CD14-positive monocyte (primary cell): ENCODE measurements at regions not wholly inside any gene's neighbourhood (a gene's known extent, or its start where the extent isn't known, plus 50 kb on each side); places are given as distances from the start of the nearest gene placed in this dataset.

Experiments used
- DNase-seq, 3 donors: peaks; one replicate each; pipeline ENCODE4 v3.0.0-alpha.2; 2011 to 2022
- H2AFZ ChIP-seq: 2 replicates; pipeline ENCODE4 v1.6.0; 2012; ENCODE audit warnings: mild to moderate bottlenecking, low read depth, low read length, inconsistent platforms; ENCODE audit not compliant: insufficient read depth, poor library complexity, severe bottlenecking
- H3K27ac ChIP-seq, 2 donors: 1 replicate in 1 of 2; 2 replicates in 1 of 2; pipeline ENCODE4 v1.5.1; 2012 to 2013; ENCODE audit warnings: low read length in 2 of 2, control low read depth in 1 of 2, inconsistent platforms in 1 of 2, low read depth in 1 of 2, mild to moderate bottlenecking in 1 of 2
- H3K27me3 ChIP-seq, 2 donors: one replicate each; pipeline versions ENCODE4 v1.6.0 to v1.6.1; 2011 to 2013; ENCODE audit warnings: low read length in 2 of 2; ENCODE audit not compliant: control insufficient read depth in 2 of 2, insufficient read depth in 2 of 2
- H3K36me3 ChIP-seq, 2 donors: replicated peaks in 1 of 2; 1 replicate in 1 of 2; 2 replicates in 1 of 2; pipeline versions ENCODE4 v1.5.1 to v1.6.1; 2012 to 2013; ENCODE audit warnings: low read length in 2 of 2, control low read depth in 1 of 2, inconsistent platforms in 1 of 2, mild to moderate bottlenecking in 1 of 2; ENCODE audit not compliant: insufficient read depth in 2 of 2, control insufficient read depth in 1 of 2
- H3K4me1 ChIP-seq, 2 donors: 1 replicate in 1 of 2; 2 replicates in 1 of 2; pipeline versions ENCODE4 v1.5.1 to v1.6.1; 2012 to 2013; ENCODE audit warnings: low read length in 2 of 2, control low read depth in 1 of 2, inconsistent platforms in 1 of 2, mild to moderate bottlenecking in 1 of 2, moderate library complexity in 1 of 2; ENCODE audit not compliant: insufficient read depth in 2 of 2, control insufficient read depth in 1 of 2
- H3K4me2 ChIP-seq: replicated peaks from 2 replicates; pipeline ENCODE3; 2012; ENCODE audit warnings: low read length, moderate library complexity, mild to moderate bottlenecking; ENCODE audit not compliant: poor library complexity, severe bottlenecking; ENCODE audit errors: extremely low read depth
- H3K4me3 ChIP-seq, 3 experiments: fragments of 200-600 bp in 1 of 3; sonication (generic) in 1 of 3; replicated peaks in 1 of 3; 1 replicate in 2 of 3; 2 replicates in 1 of 3; pipeline ENCODE4 v1.5.1; 2011 to 2013; ENCODE audit warnings: low read length in 3 of 3, mild to moderate bottlenecking in 3 of 3, control low read depth in 2 of 3, low read depth in 2 of 3, inconsistent platforms in 1 of 3, moderate library complexity in 1 of 3
- H3K79me2 ChIP-seq: 2 replicates; pipeline ENCODE4 v1.6.0; 2012; ENCODE audit warnings: mild to moderate bottlenecking, control low read depth, inconsistent platforms, low read length, moderate library complexity; ENCODE audit not compliant: insufficient read depth
- H3K9ac ChIP-seq: 2 replicates; pipeline ENCODE4 v1.6.0; 2017; ENCODE audit warnings: low read length, mild to moderate bottlenecking; ENCODE audit not compliant: insufficient read depth, poor library complexity, severe bottlenecking
- H3K9me3 ChIP-seq, 2 donors: replicated peaks in 1 of 2; 1 replicate in 1 of 2; 2 replicates in 1 of 2; pipeline versions ENCODE4 v1.5.1 to v1.6.1; 2012 to 2013; ENCODE audit warnings: low read length in 2 of 2, control low read depth in 1 of 2; ENCODE audit not compliant: control insufficient read depth in 1 of 2, insufficient read depth in 1 of 2
- H4K20me1 ChIP-seq: 2 replicates; pipeline ENCODE4 v1.6.0; 2012; ENCODE audit warnings: mild to moderate bottlenecking, low read length, control low read depth, moderate library complexity; ENCODE audit not compliant: insufficient read depth
- H3K27ac Mint-ChIP-seq, 7 donors: one replicate each; pipeline ENCODE4 v1.8.0; 2020; ENCODE audit warnings: mild to moderate bottlenecking in 7 of 7, mixed read lengths in 7 of 7, moderate library complexity in 6 of 7, inconsistent platforms in 2 of 7
- H3K27me3 Mint-ChIP-seq, 3 donors: one replicate each; pipeline ENCODE4 v1.8.0; 2021 to 2022; ENCODE audit warnings: low read depth in 3 of 3, mild to moderate bottlenecking in 3 of 3, mixed read lengths in 3 of 3, moderate library complexity in 3 of 3, inconsistent platforms in 1 of 3
- H3K36me3 Mint-ChIP-seq, 2 donors: one replicate each; pipeline ENCODE4 v1.8.0; 2020; ENCODE audit warnings: mixed read lengths in 2 of 2, inconsistent platforms in 1 of 2, mild to moderate bottlenecking in 1 of 2
- H3K4me1 Mint-ChIP-seq: one replicate; pipeline ENCODE4 v1.8.0; 2020; ENCODE audit warnings: mild to moderate bottlenecking, mixed read lengths
- H3K4me3 Mint-ChIP-seq, 2 donors: one replicate each; pipeline ENCODE4 v1.8.0; 2020; ENCODE audit warnings: mild to moderate bottlenecking in 2 of 2, mixed read lengths in 2 of 2, moderate library complexity in 1 of 2
- H3K9me3 Mint-ChIP-seq, 7 donors: one replicate each; pipeline ENCODE4 v1.8.0; 2020 to 2022; ENCODE audit warnings: mixed read lengths in 7 of 7, mild to moderate bottlenecking in 6 of 7, moderate library complexity in 6 of 7, inconsistent platforms in 2 of 7
- WGBS: methylation state at CpG from one replicate; pipeline ENCODE4 v1.1.5; 2013; ENCODE audit warnings: missing lambda C conversion rate; ENCODE audit not compliant: insufficient coverage; 5-methylcytosine and 5-hydroxymethylcytosine counted together
- intact Hi-C, 2 donors: fragments of 100-400 bp; cut with micrococcal nuclease; formaldehyde crosslinking; loops; one replicate each; pipeline versions ENCODE4 v1.15.0 to v1.15.1; 2023
- TF ChIP-seq, protein P1 (sequence below): fragments of 200-600 bp; IDR thresholded peaks from one replicate; pipeline ENCODE4 v1.8.0; 2022; ENCODE audit warnings: antibody characterized with exemption, mild to moderate bottlenecking

DNA sequence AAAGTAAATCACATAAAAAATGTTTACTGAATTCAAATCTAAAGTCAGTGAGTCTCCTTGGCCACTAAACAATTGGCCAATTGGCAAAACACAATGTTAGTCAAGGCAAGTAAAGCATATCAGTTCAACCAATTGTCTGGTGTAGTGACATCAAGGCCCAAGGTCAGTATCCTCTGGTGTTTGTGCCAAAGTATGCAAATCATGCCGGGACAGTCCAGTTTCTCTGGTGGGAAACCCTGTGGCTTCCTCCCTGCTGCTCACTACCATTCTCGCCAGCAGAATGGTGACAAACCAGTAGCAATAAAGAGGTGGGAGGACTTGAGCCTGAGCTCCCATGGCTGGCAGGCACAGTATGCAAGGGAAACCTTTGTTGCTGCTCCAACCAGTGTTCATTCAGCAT, 314.9 kb upstream of the FGF13 start:
- H3K4me2 ChIP-seq = no peak overlapping the region
- peaks cover 0 to 2% (median 0%) of the 10 kb centered on the region in 7 donors for H3K9me3 Mint-ChIP-seq
- peaks cover 8% of the 10 kb centered on the region for H3K4me1 Mint-ChIP-seq
- intact Hi-C loops = no loop called here
- TF ChIP-seq, protein P1, sequence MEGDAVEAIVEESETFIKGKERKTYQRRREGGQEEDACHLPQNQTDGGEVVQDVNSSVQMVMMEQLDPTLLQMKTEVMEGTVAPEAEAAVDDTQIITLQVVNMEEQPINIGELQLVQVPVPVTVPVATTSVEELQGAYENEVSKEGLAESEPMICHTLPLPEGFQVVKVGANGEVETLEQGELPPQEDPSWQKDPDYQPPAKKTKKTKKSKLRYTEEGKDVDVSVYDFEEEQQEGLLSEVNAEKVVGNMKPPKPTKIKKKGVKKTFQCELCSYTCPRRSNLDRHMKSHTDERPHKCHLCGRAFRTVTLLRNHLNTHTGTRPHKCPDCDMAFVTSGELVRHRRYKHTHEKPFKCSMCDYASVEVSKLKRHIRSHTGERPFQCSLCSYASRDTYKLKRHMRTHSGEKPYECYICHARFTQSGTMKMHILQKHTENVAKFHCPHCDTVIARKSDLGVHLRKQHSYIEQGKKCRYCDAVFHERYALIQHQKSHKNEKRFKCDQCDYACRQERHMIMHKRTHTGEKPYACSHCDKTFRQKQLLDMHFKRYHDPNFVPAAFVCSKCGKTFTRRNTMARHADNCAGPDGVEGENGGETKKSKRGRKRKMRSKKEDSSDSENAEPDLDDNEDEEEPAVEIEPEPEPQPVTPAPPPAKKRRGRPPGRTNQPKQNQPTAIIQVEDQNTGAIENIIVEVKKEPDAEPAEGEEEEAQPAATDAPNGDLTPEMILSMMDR = no peak
- H4K20me1 ChIP-seq = no peaks in the 10 kb centered on the region
- no peaks in the 10 kb centered on the region for H3K79me2 ChIP-seq
- no peak overlapping the region for H3K4me3 ChIP-seq
- H3K9ac ChIP-seq = no peak overlapping the region
- no peaks in the 10 kb centered on the region for H3K36me3 ChIP-seq
- no peak for DNase-seq
- WGBS = no CpG with 5 or more reads among the region's 2 CpGs
- H3K27ac Mint-ChIP-seq = no peak overlapping the region
- peaks cover 0 to 1% (median 1%) of the 10 kb centered on the region in 3 donors for H3K27me3 Mint-ChIP-seq
- H2AFZ ChIP-seq = no peak overlapping the region
- no peak overlapping the region for H3K27ac ChIP-seq
- peaks cover 6 to 7% of the 10 kb centered on the region in 2 donors for H3K4me1 ChIP-seq
- H3K9me3 ChIP-seq = no peaks in the 10 kb centered on the region
- H3K36me3 Mint-ChIP-seq = no peaks in the 10 kb centered on the region
- no peak overlapping the region for H3K4me3 Mint-ChIP-seq
- no peaks in the 10 kb centered on the region for H3K27me3 ChIP-seq

DNA sequence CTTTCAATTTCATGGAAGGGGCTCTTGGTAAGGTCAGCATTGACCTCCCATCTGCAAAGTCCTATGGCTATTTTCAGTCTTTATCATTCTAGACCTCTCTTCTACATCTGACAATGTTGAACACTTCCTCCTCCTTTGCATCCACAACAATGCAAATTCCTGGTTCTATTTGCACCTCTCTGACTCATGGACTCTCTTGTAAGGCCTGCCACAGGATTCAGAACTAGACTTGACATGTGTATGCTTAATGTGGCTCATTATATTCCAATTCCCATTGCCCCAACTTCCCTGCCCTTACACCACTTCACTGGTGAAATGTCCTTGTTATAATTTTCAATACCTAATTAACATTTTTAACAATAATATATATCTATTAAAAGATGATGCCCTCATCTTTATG, 314.3 kb upstream of the FGF13 start:
- H3K4me1 Mint-ChIP-seq = peaks cover 9% of the 10 kb centered on the region
- H3K4me2 ChIP-seq = no peak overlapping the region
- no peaks in the 10 kb centered on the region for H3K36me3 Mint-ChIP-seq

More for the DNA sequence above, 314.3 kb upstream of the FGF13 start:
- intact Hi-C loops = no loop called here
- Mint-ChIP-seq H3K9me3 (peaks cover 0 to 2% (median 0%) of the 10 kb centered on the region in 7 donors), H3K27ac (no peak overlapping the region), H3K4me3 (no peak overlapping the region), H3K27me3 (peaks cover 0 to 1% (median 1%) of the 10 kb centered on the region in 3 donors)
- H3K4me3 ChIP-seq = no peak overlapping the region
- no peak for DNase-seq
- no peaks in the 10 kb centered on the region for H3K36me3 ChIP-seq
- no peaks in the 10 kb centered on the region for H3K27me3 ChIP-seq
- no peak overlapping the region for H3K9ac ChIP-seq
- H2AFZ ChIP-seq = no peak overlapping the region
- peaks cover 9 to 12% of the 10 kb centered on the region in 2 donors for H3K4me1 ChIP-seq
- no peaks in the 10 kb centered on the region for H3K79me2 ChIP-seq
- no peak overlapping the region for H3K27ac ChIP-seq
- H3K9me3 ChIP-seq = no peaks in the 10 kb centered on the region
- TF ChIP-seq, protein P1 = no peak
- no peaks in the 10 kb centered on the region for H4K20me1 ChIP-seq
